ENCODE measurements at regions not wholly inside any gene's neighbourhood (a gene's known extent, or its start where the extent isn't known, plus 50 kb on each side); places are given as distances from the start of the nearest gene placed in this dataset.

DNA sequence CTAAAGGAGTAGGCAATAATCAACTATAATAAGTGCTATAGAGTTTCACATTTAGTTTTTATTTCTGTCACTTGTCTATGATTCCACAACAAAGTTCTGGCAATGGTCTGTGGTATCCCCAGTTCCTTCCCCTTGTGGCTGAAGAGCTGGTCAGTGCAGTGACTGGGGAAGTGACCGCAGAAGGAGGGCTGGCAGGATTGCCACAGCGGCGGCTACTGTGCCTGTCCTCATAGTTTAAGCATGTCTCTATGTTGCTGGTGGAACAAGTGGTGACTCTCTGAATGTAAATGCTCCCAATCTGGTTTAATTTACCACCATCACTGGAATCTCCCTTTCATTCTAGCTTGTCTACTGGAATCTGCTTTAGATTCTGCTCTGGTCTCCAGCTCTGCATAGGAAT is 170.6 kb upstream of the GK2 start:
- Mint-ChIP-seq H3K36me3 (ENCODE audit: low read depth) (no peaks in the 10 kb centered on the region), H3K9me3 (no peaks in the 10 kb centered on the region), H3K4me1 (no peaks in the 10 kb centered on the region), H3K4me3 (no peak overlapping the region), H3K27ac (ENCODE audit: unreplicated experiment) (no peak overlapping the region), H3K27me3 (ENCODE audit: low read depth) (no peaks in the 10 kb centered on the region)
- TF ChIP-seq, protein P1, sequence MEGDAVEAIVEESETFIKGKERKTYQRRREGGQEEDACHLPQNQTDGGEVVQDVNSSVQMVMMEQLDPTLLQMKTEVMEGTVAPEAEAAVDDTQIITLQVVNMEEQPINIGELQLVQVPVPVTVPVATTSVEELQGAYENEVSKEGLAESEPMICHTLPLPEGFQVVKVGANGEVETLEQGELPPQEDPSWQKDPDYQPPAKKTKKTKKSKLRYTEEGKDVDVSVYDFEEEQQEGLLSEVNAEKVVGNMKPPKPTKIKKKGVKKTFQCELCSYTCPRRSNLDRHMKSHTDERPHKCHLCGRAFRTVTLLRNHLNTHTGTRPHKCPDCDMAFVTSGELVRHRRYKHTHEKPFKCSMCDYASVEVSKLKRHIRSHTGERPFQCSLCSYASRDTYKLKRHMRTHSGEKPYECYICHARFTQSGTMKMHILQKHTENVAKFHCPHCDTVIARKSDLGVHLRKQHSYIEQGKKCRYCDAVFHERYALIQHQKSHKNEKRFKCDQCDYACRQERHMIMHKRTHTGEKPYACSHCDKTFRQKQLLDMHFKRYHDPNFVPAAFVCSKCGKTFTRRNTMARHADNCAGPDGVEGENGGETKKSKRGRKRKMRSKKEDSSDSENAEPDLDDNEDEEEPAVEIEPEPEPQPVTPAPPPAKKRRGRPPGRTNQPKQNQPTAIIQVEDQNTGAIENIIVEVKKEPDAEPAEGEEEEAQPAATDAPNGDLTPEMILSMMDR (conservative IDR thresholded peaks at IDR 0.05) = no peak
- DNase-seq (ENCODE audit: low read depth, low spot score) = no peak

DNA sequence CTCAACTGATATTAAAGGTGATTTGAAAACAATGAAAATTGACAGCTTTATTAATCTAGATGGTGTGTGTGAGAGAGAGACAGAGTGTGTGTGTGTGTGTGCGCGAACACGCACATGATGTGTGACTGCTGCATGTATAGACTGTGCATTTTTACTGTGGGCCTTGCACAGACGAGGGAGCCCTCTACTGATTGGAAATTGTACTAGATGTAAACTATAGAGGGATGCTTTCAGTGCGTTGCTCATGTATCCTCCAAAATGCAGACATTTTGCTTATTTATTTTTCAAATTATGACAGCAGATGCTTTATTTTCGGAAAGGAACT is 168.4 kb upstream of the GK2 start:
- Mint-ChIP-seq H3K27ac (ENCODE audit: unreplicated experiment) (no peak overlapping the region), H3K9me3 (no peaks in the 10 kb centered on the region), H3K27me3 (ENCODE audit: low read depth) (no peaks in the 10 kb centered on the region), H3K4me3 (no peak overlapping the region), H3K4me1 (no peaks in the 10 kb centered on the region), H3K36me3 (ENCODE audit: low read depth) (no peaks in the 10 kb centered on the region)
- TF ChIP-seq, protein P1 (conservative IDR thresholded peaks at IDR 0.05) = peak; percentile 67
- DNase-seq (ENCODE audit: low read depth, low spot score) = peak; percentile 9

DNA sequence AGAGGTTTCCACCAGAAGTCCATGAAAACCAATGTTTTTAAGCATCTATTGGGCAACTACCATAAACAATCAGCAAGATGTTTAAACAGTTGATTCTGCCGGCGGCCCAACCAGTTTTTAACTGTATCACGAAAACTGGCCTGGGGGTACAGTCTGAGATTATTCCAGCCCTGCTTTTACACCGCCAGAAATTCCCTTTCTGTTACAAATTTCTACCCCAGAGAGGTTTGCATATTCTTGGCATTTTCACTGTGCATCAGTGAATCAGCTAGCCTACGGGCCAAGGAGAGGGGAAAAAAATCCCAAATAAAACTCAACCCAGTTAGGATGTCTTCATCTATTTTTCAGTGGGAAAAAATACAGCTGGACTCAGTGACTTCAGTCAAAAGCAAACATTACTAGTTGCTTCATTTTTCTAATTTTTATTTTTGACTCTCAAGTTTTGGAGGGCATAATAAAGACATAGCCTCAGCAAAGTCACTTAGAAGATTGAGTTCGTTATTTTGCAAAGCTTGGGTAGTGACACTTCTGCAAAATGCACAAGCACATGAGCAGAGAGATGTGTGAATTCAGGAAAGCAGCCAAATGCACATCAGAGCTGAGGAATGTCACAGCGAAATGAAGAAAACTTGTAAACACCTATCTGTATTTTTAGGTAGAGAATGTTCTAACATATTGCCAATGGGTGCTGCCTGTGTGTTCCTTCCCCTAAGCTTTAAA is 167.8 kb upstream of the GK2 start:
- no peaks in the 10 kb centered on the region for H3K4me1 Mint-ChIP-seq
- H3K9me3 Mint-ChIP-seq = no peaks in the 10 kb centered on the region
- no peak overlapping the region for H3K4me3 Mint-ChIP-seq
- H3K27me3 Mint-ChIP-seq (ENCODE audit: low read depth) = no peaks in the 10 kb centered on the region
- TF ChIP-seq, protein P1 (conservative IDR thresholded peaks at IDR 0.05) = no peak
- no peak overlapping the region for H3K27ac Mint-ChIP-seq (ENCODE audit: unreplicated experiment)
- H3K36me3 Mint-ChIP-seq (ENCODE audit: low read depth) = no peaks in the 10 kb centered on the region
- no peak for DNase-seq (ENCODE audit: low read depth, low spot score)

DNA sequence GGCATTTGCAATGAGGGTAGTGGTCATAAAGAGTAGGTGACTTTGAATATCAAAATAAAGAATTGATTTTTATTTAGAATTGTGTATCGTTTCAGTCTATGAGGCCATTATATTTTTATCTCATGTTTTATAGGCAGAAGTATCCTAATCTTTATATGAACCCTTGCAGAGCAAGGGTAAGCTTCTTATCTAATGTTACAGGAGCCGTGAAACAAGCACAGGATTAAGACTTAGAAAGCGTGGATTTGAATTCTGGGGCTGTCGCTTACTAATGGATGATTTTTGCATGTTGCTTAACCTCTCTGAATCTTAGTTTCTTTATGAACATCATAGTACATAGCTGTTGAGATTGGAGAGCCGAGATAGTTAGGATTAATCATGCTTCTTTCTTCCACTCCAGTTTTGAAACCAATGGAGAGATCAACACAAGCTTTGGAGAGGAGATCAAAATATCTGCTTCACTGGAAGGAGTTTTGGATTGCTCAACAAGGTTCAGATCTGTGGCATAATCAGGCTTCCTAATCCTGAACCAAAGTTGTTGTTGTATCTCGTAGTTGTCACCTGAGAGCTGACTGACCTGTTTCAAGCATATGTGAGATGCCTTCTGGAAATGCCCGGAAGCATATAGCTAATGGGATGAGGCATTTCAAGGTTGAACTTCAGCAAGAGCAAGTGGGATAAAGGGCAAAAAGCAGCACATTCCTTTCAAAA is 166.9 kb upstream of the GK2 start:
- H3K4me1 Mint-ChIP-seq = no peaks in the 10 kb centered on the region
- H3K27me3 Mint-ChIP-seq (ENCODE audit: low read depth) = no peaks in the 10 kb centered on the region
- peaks cover 4% of the 10 kb centered on the region for H3K9me3 Mint-ChIP-seq
- H3K27ac Mint-ChIP-seq (ENCODE audit: unreplicated experiment) = no peak overlapping the region
- no peak for DNase-seq (ENCODE audit: low read depth, low spot score)
- H3K4me3 Mint-ChIP-seq = no peak overlapping the region
- TF ChIP-seq, protein P1 (conservative IDR thresholded peaks at IDR 0.05) = no peak
- no peaks in the 10 kb centered on the region for H3K36me3 Mint-ChIP-seq (ENCODE audit: low read depth)

DNA sequence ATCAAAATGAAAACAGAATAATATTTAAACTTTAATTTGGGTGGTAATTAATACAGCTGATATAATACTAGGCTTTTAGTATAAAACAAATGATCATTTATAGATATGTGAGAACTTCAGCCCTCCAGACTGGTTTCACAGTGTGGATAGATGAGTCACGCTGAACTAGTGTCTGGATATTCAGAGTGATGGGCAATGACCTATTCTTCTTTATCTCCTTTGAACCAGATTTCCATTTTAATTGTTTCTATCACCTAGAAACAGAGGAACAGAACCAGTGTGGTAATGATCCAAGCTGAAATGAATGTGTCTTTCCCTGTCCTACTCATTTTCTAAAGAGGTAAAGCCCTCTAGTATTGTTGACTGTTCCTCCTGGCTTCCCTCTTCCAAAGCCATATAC is 155.2 kb upstream of the GK2 start:
- H3K9me3 Mint-ChIP-seq = no peaks in the 10 kb centered on the region
- DNase-seq (ENCODE audit: low read depth, low spot score) = no peak
- TF ChIP-seq, protein P1 (conservative IDR thresholded peaks at IDR 0.05) = no peak
- no peak overlapping the region for H3K4me3 Mint-ChIP-seq
- H3K27ac Mint-ChIP-seq (ENCODE audit: unreplicated experiment) = no peak overlapping the region
- no peaks in the 10 kb centered on the region for H3K4me1 Mint-ChIP-seq
- H3K36me3 Mint-ChIP-seq (ENCODE audit: low read depth) = no peaks in the 10 kb centered on the region
- H3K27me3 Mint-ChIP-seq (ENCODE audit: low read depth) = no peaks in the 10 kb centered on the region
